ENCODE measurements at regions not wholly inside any gene's neighbourhood (a gene's known extent, or its start where the extent isn't known, plus 50 kb on each side); places are given as distances from the start of the nearest gene placed in this dataset.

DNA sequence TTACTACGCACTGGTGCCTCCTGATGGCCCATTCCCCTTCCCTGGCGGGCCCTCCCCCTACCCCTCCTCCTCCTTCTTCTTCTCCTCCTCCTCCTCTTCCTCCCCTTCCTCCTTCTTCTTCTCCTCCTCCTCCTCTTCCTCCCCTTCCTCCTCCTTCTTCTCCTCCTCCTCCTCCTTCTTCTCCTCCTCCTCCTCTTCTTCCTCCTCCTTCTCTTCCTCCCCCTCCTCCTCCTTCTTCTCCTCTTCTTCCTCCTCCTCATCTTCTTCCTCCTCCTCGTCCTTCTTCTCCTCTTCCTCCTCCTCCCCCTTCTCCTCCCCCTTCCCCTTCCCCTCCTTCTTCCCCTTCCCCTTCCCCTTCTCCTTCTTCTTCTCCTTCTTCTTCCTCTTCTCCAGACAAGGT lies 64.7 kb upstream of the COG2 start:
- TF ChIP-seq, protein P1, sequence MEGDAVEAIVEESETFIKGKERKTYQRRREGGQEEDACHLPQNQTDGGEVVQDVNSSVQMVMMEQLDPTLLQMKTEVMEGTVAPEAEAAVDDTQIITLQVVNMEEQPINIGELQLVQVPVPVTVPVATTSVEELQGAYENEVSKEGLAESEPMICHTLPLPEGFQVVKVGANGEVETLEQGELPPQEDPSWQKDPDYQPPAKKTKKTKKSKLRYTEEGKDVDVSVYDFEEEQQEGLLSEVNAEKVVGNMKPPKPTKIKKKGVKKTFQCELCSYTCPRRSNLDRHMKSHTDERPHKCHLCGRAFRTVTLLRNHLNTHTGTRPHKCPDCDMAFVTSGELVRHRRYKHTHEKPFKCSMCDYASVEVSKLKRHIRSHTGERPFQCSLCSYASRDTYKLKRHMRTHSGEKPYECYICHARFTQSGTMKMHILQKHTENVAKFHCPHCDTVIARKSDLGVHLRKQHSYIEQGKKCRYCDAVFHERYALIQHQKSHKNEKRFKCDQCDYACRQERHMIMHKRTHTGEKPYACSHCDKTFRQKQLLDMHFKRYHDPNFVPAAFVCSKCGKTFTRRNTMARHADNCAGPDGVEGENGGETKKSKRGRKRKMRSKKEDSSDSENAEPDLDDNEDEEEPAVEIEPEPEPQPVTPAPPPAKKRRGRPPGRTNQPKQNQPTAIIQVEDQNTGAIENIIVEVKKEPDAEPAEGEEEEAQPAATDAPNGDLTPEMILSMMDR (IDR thresholded peaks at IDR 0.05; ENCODE audit: insufficient read depth, low read depth, low read length) = no peak
- TF ChIP-seq EZH2 (IDR thresholded peaks at IDR 0.05; ENCODE audit: insufficient read depth, low read length) = no peak
